ENCODE measurements at regions not wholly inside any gene's neighbourhood (a gene's known extent, or its start where the extent isn't known, plus 50 kb on each side); places are given as distances from the start of the nearest gene placed in this dataset.

DNA sequence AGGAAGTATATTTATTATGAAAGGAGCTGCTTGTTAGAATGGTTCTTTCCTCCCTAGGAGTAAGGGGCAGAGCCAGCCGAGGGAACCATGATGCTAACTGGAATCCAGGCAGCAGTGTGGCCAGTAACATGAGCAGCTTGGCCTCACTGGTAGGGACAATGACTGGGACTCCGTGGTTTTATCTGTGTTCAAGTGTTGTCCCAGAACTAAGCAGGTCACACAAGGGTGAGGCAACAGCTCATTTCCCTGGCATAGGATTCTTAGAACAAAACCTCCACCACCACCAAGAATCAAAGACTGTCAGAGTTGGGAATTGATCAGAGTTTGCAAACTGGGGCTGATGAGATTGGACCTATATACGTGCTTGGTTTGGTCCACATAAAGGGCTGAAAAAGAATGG is 138.9 kb upstream of the COBL start:
- TF ChIP-seq, protein P1, sequence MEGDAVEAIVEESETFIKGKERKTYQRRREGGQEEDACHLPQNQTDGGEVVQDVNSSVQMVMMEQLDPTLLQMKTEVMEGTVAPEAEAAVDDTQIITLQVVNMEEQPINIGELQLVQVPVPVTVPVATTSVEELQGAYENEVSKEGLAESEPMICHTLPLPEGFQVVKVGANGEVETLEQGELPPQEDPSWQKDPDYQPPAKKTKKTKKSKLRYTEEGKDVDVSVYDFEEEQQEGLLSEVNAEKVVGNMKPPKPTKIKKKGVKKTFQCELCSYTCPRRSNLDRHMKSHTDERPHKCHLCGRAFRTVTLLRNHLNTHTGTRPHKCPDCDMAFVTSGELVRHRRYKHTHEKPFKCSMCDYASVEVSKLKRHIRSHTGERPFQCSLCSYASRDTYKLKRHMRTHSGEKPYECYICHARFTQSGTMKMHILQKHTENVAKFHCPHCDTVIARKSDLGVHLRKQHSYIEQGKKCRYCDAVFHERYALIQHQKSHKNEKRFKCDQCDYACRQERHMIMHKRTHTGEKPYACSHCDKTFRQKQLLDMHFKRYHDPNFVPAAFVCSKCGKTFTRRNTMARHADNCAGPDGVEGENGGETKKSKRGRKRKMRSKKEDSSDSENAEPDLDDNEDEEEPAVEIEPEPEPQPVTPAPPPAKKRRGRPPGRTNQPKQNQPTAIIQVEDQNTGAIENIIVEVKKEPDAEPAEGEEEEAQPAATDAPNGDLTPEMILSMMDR (IDR thresholded peaks at IDR 0.05): no peak
- TF ChIP-seq POLR2A (IDR thresholded peaks at IDR 0.05) (no peak), POLR2AphosphoS5 (IDR thresholded peaks at IDR 0.05) (no peak)
